HG03139 (cell line): ENCODE measurements at regions not wholly inside any gene's neighbourhood (a gene's known extent, or its start where the extent isn't known, plus 50 kb on each side); places are given as distances from the start of the nearest gene placed in this dataset.
"Not testable (repeated sequence)": the region's sequence is repeated elsewhere in the genome, so short reads cannot be mapped to it uniquely, and the experiment has no call there.

Experiments used
- ATAC-seq: cut with Tn5 transposase; IDR thresholded peaks from one replicate; pipeline ENCODE4 v1.9.1; 2021; ENCODE audit not compliant: unreplicated experiment

DNA sequence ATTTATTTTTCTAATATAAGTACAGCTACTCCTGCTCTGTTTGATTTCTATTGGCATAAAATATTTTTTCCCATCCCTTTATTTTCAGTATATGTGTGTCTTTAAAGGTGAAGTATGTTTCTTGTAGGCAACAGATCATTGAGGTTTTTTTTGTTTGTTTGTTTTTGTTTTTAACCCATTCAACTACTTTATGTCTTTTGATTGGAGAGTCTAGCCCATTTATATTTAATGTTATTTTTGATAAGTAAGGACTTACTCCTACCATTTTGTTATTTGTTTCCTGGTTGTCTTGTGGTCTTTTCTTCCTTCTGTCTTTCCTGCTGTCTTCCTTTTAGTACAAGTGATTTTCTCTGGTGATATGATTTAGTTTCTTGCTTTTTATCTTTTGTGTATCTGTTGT is 285.1 kb upstream of the PROX1 start:
- no peak for ATAC-seq

DNA sequence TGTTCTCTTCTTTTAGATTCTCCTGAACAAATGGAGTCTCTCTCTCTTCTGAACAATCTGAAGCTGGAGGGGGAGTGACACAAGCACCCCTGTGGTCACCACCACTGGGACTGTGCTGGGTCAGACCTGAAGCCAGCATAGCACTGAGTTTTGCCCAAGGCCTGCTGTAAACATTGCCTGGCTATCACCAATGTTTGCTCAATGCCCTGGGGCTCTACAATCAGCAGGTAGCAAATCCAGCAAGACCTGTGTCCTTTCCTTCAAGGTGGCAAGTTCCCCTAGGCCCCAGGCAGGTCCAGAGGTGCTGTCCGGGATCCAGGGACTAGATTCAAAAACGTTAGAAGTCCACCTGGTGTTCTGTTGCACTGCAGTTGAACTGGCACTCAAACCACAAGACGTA is 282.8 kb upstream of the PROX1 start:
- ATAC-seq: no peak

DNA sequence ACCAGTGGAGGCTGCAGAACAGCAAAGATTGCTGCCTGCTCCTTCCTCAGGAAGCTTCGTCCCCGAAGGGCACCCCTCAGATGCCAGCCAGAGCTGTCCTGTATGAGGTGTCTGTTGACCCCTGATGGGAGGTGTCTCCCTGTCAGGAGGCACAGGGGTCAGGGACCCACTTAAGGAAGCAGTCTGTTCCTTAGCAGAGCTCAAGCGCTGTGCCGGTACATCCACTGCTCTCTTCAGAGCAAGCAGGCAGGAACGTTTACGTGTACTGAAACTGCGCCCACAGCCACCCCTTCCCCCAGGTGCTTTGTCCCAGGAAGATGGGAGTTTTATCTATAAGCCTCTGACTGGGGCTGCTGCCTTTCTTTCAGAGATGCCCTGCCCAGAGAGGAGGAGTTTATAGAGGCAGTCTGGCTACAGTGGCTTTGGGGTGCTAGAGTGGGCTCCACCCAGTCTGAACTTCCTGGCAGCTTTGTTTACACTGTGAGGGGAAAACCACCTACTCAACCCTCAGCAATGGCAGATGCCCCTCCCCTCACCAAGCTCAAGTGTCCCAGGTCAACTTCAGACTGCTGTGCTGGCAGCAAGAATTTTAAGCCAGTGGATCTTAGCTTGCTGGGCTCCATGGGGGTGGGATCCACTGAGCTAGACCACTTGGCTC is 275.8 kb upstream of the PROX1 start:
- ATAC-seq: not testable (repeated sequence)

DNA sequence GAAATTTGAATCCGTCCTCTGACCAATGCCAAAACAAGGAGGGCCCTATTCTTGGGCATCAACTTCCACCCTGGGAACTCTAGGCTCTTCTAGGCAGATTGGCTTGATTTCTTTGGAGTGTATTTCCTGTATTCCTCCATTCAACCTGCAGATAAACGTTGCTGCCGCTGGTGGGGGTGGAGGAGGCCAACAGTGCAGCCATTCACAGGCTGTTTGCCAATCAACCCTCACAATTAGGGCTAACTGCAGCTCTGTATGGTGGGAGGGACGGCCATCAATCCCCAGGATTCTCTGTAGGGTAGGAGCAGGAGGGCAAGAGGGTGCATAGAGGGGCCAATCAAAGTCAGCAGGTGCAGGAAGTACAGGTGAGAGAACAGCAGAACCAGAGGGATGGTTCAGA is 273.1 kb upstream of the PROX1 start:
- ATAC-seq: no peak

DNA sequence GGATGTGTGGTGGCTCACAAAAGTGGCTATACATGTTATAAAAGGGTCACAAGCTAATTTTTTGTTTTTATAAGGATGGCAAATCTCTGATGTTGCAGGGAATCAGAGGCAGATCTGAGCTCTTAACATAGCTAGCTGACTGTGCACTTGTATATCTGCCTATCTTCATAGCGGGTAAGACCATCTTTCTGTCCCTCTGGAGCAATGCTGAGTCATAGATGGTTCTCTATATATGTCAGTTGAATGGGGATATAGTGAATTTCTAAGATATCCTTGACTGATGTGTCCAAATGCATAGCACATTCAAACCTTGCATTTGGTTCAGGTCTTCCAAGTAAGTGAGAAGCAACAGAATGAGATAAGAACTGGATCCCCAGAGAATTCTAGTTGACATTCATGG is 272.6 kb upstream of the PROX1 start:
- no peak for ATAC-seq

DNA sequence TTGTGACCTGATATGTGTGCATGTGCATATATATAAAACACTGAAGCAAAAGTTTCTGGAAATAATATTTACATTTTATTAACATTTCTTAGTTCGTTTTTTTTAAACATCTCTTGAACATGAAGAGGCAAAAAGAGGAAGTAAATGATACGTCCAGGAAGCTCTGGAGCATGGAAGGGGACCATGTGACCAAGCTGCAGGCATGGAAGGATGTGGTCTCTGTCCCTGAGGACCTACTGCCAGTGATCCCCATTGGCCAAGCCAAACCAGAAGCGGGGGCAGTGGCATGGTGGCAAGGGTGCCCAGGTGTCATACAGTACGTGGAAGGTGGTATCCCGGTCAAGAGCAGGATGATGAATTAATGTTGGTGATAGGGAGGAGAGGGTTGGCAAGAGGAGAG is 268.3 kb upstream of the PROX1 start:
- no peak for ATAC-seq

DNA sequence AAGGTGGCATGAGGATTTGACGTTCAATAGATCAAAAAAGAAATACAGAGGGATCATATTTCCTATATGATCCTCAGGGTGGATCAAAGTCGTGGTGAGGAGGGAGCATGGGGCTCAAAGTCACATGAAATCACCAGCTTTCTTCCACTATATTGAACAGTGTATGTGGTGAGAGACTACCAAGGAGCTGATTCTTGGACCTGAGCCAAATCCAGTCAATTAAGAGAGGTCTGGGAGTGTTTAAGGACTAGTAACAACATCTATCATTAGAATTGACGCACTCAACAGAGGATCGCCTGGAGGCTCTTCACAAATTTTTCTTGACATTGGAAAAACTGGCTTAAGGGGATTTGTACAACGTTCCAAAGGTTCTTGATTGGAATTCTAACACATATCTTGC is 267.7 kb upstream of the PROX1 start:
- ATAC-seq: no peak

DNA sequence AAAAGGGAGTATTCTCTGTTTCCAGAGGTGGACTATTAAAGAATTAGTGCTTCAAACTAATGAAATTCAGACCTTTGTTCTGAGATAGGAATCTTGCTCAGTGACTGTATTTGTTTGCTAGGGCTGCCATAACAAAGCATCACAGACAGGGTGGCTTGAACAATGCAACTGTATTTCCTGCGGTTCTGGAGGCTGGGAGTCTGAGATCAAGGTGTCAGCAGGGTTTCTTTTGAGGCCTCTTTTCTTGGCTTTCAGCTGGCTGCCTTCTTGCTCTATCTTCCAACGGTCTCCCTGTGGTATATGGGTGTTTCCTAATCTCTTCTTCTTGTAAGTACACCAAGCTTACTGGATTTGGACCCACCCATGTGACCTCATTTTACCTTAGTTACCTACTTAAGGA is 264.6 kb upstream of the PROX1 start:
- no peak for ATAC-seq

DNA sequence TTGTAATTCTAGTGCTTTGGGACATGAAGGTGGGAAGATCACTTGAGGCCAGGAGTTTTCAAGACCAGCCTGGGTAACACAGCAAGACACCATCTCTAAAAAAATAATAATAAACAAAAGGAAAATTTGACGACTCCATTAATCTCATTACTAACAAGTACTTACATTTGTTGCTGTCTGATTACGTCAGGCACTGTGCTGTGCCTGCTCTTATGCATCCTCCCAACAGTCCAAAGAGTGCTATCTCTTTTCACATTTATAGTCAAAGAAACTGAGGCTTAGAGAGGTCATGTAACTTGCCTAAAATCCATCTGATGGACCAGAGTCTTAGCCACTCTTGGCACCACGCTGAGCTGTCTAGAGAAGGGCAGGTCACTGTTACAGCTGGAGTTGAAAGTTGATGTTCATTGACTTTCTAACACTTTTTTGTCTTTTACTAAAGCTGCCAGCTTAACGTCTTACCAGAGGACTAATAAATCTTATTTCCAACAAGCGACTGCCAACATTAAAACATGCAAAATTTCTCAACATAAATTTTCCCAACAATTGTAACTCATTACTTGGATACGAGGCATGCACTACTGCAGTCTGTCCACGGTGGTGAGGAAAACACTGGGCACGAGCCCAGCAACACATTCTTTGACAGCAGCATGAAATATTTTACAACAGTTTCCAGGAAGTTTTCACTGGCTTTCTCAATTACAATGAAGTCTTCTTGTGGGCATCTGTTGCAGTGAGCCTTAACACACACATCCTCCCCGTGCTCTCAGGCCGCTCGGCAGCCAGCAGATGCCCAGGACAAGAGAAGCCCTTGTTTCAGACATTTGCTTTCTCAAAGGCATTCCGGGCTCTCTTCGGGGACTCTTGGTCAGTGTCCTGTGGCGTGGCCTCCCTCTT is 262.9 kb upstream of the PROX1 start:
- ATAC-seq: no peak

DNA sequence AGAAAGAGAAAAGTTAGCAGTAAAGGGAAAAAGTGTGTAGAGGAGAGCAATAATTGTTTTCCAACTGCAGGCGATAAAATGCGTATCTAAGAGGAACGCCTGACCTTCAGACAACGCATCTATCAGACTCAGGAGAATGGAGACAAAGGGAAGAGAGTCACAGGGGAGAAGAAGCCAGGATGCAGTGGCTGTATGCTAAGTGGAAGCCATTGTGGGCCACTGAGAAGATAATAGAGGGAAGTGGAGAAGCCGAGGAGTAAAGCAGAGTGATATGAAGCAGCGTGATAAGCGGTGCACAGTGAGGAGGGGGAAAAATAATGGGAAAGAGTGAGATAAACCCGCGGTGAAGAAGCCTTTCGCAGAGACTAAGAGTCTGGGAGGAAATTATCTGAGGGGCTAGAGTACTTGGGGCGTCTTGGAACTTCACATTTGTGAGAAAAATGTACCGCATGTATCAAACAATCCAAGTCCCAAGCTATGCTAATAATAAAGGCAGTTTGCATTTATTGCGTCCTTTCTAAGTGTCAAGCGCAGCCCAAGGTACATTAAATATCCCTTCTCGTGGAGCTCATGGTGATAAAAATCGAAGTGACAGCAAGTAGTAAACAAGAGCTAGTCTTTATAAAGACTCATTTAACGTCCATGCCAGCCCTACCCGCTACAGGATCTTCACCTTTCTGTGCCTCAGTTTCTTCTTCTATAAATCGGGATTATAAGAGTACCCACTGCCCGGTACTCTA is 259.8 kb upstream of the PROX1 start:
- no peak for ATAC-seq

DNA sequence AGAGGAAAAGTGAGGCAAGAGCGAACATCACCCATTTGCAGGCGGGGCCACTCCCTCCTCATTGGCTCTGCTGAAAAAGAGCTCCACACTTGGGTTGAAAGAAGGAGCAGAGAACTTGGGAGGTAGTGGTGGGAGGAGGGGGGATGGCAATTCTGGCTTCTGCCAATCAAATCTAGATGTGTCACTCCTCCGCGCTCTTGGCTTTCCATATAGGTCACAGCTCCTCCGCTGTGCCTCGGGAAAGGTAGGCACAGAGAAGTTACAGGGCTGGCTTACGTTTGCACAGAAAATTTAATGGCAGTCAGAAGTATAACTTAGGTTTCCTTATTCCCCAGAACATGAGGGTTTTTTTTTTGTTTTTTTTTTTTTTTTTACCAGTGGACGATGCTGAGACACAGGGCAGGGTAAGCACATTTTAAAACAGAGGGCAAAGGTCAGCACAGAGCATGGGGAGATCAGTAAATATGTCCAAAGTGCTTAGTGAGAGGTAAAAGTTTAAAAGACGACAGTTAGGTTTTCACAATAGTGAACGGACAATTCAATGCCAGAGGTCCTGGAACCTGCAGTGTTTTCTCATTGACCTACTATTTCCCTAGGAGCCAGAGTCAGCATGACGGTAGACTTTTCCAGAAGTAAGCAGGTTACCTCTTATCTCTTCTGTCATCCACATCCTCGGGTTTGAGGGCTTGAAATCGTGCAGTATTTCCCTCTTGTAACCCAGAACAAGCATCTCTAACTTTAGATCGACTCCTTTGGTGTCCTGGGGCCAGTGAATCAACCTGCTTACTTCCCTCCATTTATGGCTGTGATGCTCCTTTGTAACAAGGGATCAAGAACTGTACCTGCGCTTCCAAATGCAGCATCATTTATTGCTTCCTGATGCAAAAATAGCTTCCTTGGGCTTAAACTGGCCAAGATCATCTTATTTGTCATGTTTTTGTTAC is 258.9 kb upstream of the PROX1 start:
- no peak for ATAC-seq

DNA sequence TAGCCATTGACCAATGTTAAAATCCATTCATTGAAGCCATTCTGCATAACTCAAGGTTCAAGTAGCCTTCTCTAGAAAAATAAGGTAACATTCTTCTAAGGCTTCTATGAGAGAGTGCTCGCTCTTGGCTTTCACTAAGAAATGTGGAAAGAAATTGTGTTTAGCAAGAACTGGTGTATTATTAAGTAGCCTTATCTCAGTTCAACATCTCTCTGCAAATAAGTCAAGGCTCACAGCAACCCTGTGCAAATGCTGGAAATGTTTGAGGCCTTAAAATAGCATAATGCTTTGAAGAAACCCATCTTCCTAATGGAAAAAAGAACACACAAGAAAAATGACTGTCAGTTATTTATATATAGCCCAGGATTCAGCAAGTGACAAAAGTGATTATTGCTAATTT is 254.1 kb upstream of the PROX1 start:
- ATAC-seq: no peak

DNA sequence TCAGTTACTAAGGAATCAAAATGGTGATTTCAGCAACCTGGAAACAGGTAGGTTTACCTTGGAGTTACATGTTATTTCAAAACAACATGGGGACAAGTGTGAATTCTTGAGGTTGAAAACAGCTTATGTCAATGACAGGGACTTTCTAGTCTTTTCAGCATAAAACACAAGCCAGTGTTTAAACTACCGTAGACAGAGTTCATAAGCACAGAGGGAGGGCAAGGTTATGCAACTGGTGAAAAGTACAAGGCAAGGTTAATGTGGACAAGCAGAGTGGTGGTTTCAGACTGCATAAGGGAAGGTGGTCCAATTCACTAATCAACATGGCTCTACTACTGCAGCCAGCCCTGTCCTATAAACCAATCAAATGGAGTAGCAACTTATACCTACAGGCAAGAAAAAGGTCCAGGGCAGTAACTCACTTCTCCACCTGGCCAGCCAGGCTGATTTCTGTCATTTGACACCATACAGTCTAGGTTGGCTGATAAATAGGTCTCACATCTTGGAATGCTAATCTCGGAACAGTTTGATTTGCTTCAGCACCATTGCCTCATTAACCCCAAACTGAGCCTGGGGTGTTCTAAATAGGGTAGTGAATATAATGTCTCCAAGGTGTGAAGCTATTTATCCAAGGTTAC is 250.3 kb upstream of the PROX1 start:
- no peak for ATAC-seq

DNA sequence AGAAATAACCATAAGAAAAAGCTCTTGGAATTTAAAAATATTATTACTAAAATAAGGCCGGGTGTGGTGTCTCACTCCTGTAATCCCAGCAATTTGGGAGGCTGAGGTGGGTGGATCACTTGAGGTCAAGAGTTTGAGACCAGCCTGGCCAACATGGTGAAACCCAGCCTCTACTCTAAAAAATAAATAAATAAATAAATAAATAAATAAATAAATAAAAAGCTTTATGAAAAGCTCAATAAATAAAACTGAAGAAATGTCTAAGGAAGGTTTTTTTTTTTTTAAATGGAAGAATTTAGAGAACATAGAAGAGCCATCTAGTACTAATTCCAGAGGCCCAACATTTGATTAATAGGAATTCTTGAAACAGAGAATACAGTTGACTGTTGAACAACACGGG is 249.1 kb upstream of the PROX1 start:
- no peak for ATAC-seq

DNA sequence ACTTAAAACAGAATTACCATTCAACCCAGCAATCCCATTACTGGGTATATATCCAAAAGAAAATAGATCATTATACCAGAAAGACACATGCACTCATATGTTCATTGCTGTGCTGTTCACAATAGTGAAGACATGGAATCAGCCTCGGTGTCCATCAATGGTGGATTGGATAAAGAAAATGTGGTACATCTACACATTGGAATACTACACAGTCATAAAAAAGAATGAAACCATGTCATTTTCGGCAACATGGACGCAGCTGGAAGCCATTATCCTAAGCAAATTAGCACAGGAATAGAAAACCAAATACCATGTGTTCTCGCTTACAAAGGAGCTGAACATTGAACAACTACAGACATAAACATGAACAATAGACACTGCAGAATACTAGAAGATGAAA is 244.8 kb upstream of the PROX1 start:
- no peak for ATAC-seq

DNA sequence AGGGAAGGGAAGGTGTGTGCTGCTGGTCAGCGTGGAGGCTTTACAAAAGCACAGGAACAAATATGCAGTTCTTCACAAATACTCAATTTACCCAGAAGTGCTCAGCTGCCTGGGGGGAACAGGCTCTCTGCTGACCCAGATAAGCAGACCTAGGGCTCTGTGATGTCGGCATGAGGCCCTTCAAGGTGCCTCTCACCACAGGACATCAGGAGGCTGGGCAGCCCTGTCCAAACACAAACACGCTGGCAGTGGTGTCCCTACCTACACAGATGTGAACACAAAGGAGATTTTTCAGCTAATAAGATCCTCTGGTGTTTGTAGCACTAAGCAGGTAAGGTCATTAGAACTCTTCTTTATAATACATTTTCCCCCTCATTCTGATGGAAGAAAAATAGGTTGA is 243.0 kb upstream of the PROX1 start:
- no peak for ATAC-seq

DNA sequence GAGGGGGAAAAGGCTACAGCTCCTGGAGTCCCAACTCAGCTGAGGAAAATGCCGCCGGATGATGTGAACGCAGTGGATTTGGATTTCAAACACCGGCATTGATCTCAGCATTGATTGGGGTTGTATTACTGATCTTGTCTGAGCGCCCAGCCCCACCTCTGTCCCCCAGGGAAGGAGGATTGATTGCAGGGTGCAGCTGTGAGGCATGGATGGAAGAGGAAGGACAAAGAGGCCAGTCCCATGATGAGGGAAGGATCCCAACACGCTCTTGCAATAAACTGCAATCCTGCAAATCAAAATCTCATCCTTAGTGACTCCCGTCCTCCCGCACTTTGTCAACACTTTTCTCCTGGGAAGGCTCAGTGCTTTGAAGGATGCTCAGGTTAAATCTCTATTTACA is 242.3 kb upstream of the PROX1 start:
- ATAC-seq: no peak

DNA sequence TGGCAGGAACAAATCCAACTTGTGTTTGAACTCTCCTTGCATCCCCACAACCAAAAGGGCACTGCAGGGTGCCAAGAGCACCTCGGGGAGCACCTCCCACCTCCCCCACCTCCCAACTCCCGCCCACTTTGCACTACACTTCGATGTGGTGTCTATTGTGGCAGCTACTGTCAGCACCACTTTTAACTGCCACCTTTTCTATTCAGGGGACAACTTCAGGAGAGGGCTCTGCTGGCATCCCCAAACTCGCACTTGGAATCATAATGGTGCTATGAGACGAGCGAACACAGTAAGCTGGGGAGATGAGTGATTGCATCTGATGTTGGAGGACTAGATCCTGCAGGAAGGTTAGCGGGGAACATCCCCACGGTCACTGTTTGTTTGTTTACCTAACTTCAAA is 238.2 kb upstream of the PROX1 start:
- ATAC-seq: no peak

DNA sequence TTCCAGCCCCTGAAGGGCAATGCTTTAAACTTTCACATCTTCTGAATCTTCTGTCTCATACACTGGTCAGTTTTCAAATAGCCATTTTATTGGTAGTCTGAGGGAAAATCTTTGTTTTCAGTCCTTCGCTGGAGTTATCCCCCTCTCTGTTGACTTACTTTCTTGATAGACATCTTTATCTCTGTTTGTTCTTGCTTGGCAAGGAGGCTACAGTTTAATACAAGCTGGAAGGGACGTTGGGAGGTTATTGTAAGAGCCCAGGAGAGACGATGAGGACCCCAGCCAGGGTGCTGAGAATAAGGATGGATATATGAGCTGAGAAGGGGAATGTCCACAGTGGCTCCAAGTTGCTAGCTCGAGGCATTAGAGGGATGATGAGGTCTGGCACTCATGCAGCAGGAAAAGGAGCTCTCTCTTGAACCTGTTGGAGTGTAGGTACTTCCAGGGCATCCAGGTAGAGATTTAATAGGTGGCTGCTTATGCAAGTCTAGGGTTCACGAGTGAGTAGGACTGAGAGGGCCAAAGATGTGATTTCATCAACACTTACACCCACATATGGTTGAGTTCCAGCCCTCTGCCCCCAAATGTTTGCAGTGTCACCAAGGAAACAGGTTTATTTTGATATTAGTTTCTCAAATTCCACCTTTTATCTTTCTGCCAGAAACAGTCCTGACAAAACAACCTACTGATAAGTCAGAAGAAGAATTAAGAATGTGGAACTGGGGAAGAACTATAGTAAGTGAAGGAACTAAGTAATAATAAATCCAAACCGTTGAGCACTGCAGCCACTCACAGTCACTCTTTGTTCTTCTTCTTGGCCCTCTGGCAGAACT is 237.3 kb upstream of the PROX1 start:
- no peak for ATAC-seq

DNA sequence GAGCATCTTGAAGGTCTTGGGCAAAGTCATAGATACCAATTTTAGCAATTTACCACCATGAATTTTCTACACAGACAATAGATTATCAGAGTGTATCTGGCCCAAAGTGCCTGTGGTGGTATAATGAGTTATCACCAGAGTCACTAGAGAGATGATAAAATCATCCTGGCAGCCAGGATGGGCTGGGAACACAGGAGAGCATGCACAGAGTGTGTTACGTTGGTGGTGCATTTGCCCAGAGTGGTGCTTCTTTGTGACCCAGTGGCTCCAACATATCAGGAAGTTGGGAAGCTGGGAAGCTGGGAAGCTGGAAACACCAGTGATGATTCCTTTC is 236.7 kb upstream of the PROX1 start:
- no peak for ATAC-seq
